Parathyroid adenoma (tissue), 2 donors: ENCODE measurements at regions not wholly inside any gene's neighbourhood (a gene's known extent, or its start where the extent isn't known, plus 50 kb on each side); places are given as distances from the start of the nearest gene placed in this dataset.

ENCODE experiments used
- H2AFZ ChIP-seq: fragments of 300-600 bp; sonication (generic); one replicate; pipeline ENCODE4 v1.7.0; 2017; ENCODE audit warnings: antibody characterized with exemption, mild to moderate bottlenecking
- H3K27ac ChIP-seq: fragments of 300-600 bp; sonication (generic); one replicate; pipeline ENCODE4 v1.7.0; 2017
- H3K27me3 ChIP-seq: fragments of 300-600 bp; sonication (generic); one replicate; pipeline ENCODE4 v1.7.0; 2017; ENCODE audit warnings: low read length; ENCODE audit not compliant: control insufficient read depth, insufficient read depth
- H3K36me3 ChIP-seq: fragments of 300-600 bp; sonication (generic); one replicate; pipeline ENCODE4 v1.7.0; 2017; ENCODE audit warnings: low read length; ENCODE audit not compliant: control insufficient read depth, insufficient read depth
- H3K4me1 ChIP-seq: fragments of 300-600 bp; sonication (generic); one replicate; pipeline ENCODE4 v1.7.0; 2017; ENCODE audit warnings: control low read depth
- H3K4me2 ChIP-seq: fragments of 300-600 bp; sonication (generic); one replicate; pipeline ENCODE4 v1.7.0; 2017; ENCODE audit warnings: low read length
- H3K4me3 ChIP-seq: fragments of 300-600 bp; sonication (generic); one replicate; pipeline ENCODE4 v1.7.0; 2017; ENCODE audit warnings: low read depth, low read length
- H3K79me2 ChIP-seq: fragments of 300-600 bp; sonication (generic); one replicate; pipeline ENCODE4 v1.7.0; 2017; ENCODE audit warnings: control low read depth
- H3K9ac ChIP-seq: fragments of 300-600 bp; sonication (generic); one replicate; pipeline ENCODE4 v1.7.0; 2017; ENCODE audit warnings: mild to moderate bottlenecking
- H3K9me3 ChIP-seq: fragments of 300-600 bp; sonication (generic); one replicate; pipeline ENCODE4 v1.7.0; 2017; ENCODE audit warnings: low read length; ENCODE audit not compliant: control insufficient read depth
- CTCF ChIP-seq: fragments of 300-600 bp; sonication (generic); IDR thresholded peaks from one replicate; pipeline ENCODE4 v1.7.0; 2017; ENCODE audit warnings: antibody characterized with exemption, mild to moderate bottlenecking
- donor health status: primary hyperparathyroidism.

GRCh38 chr9:91023741-91024140 is 222.1 kb downstream of the SYK start:
- no peak for TF ChIP-seq CTCF
- no peaks in the 10 kb centered on the region for H3K36me3 ChIP-seq

GRCh38 chr9:91024841-91025240 is 223.2 kb downstream of the SYK start:
- H3K9me3 ChIP-seq, result no peaks in the 10 kb centered on the region
- H3K79me2 ChIP-seq, result no peaks in the 10 kb centered on the region
- peaks cover 4% of the 10 kb centered on the region for H3K4me1 ChIP-seq
- no peak for TF ChIP-seq CTCF
- H3K27me3 ChIP-seq, result no peaks in the 10 kb centered on the region
- no peak overlapping the region for H3K27ac ChIP-seq
- H3K9ac ChIP-seq, result no peak overlapping the region
- no peaks in the 10 kb centered on the region for H3K36me3 ChIP-seq
- H3K4me2 ChIP-seq, result peak overlapping the region; percentile 34
- H3K4me3 ChIP-seq, result no peak overlapping the region
- H2AFZ ChIP-seq, result peak overlapping the region; percentile 42

More at GRCh38 chr9:91023741-91024140, 222.1 kb downstream of the SYK start:
- H3K79me2 ChIP-seq, result no peaks in the 10 kb centered on the region
- H3K4me2 ChIP-seq, result no peak overlapping the region
- peaks cover 4% of the 10 kb centered on the region for H3K4me1 ChIP-seq
- no peak overlapping the region for H3K27ac ChIP-seq
- H3K4me3 ChIP-seq, result no peak overlapping the region
- no peaks in the 10 kb centered on the region for H3K27me3 ChIP-seq
- no peak overlapping the region for H3K9ac ChIP-seq
- no peak overlapping the region for H2AFZ ChIP-seq
- H3K9me3 ChIP-seq, result no peaks in the 10 kb centered on the region

GRCh38 chr9:91025856-91026255 is 224.2 kb downstream of the SYK start:
- no peak for TF ChIP-seq CTCF
- Histone ChIP-seq H3K4me2 (no peak overlapping the region), H3K36me3 (no peaks in the 10 kb centered on the region)

GRCh38 chr9:91026266-91026665 is 224.6 kb downstream of the SYK start:
- no peak overlapping the region for H2AFZ ChIP-seq
- TF ChIP-seq CTCF, result no peak
- H3K4me3 ChIP-seq, result no peak overlapping the region

More at GRCh38 chr9:91025856-91026255, 224.2 kb downstream of the SYK start:
- Histone ChIP-seq H3K9me3 (no peaks in the 10 kb centered on the region), H3K27me3 (no peaks in the 10 kb centered on the region), H3K4me1 (peaks cover 4% of the 10 kb centered on the region), H3K9ac (no peak overlapping the region), H2AFZ (no peak overlapping the region), H3K27ac (no peak overlapping the region), H3K4me3 (no peak overlapping the region), H3K79me2 (no peaks in the 10 kb centered on the region)

GRCh38 chr9:91027005-91027404 is 225.4 kb downstream of the SYK start:
- Histone ChIP-seq H3K9ac (no peak overlapping the region), H3K36me3 (no peaks in the 10 kb centered on the region), H3K9me3 (no peaks in the 10 kb centered on the region), H3K79me2 (no peaks in the 10 kb centered on the region), H3K4me3 (no peak overlapping the region), H3K27ac (no peak overlapping the region), H3K27me3 (no peaks in the 10 kb centered on the region), H3K4me1 (peaks cover 4% of the 10 kb centered on the region), H2AFZ (no peak overlapping the region), H3K4me2 (no peak overlapping the region)
- no peak for TF ChIP-seq CTCF

More at GRCh38 chr9:91026266-91026665, 224.6 kb downstream of the SYK start:
- Histone ChIP-seq H3K79me2 (no peaks in the 10 kb centered on the region), H3K4me2 (no peak overlapping the region), H3K27me3 (no peaks in the 10 kb centered on the region), H3K4me1 (peaks cover 4% of the 10 kb centered on the region), H3K9ac (no peak overlapping the region), H3K27ac (no peak overlapping the region), H3K9me3 (no peaks in the 10 kb centered on the region), H3K36me3 (no peaks in the 10 kb centered on the region)
